ENCODE measurements at regions not wholly inside any gene's neighbourhood (a gene's known extent, or its start where the extent isn't known, plus 50 kb on each side); places are given as distances from the start of the nearest gene placed in this dataset.

DNA sequence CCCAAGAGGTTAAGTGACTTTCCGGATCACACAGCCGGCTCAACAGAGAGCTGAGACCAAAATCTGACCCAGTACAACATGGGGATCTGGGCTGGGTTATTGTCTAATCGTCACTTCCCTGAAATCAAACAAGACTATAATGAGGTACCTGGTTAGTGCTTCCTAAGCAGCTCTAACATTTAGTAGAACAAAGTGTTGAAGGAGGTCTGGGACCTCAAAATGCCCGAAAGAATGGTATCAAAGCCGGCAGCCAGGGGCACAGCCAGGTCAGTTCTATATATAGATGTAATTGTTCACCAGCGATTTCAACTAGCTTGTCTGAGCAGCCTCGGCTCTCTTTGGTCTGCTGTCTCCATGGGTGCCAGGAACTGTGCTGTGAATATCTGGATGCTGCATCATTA lies 245.5 kb upstream of the ECI2 start:
- TF ChIP-seq, protein P1, sequence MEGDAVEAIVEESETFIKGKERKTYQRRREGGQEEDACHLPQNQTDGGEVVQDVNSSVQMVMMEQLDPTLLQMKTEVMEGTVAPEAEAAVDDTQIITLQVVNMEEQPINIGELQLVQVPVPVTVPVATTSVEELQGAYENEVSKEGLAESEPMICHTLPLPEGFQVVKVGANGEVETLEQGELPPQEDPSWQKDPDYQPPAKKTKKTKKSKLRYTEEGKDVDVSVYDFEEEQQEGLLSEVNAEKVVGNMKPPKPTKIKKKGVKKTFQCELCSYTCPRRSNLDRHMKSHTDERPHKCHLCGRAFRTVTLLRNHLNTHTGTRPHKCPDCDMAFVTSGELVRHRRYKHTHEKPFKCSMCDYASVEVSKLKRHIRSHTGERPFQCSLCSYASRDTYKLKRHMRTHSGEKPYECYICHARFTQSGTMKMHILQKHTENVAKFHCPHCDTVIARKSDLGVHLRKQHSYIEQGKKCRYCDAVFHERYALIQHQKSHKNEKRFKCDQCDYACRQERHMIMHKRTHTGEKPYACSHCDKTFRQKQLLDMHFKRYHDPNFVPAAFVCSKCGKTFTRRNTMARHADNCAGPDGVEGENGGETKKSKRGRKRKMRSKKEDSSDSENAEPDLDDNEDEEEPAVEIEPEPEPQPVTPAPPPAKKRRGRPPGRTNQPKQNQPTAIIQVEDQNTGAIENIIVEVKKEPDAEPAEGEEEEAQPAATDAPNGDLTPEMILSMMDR (IDR thresholded peaks at IDR 0.05; ENCODE audit: low read depth, low read length, missing control alignments) = no peak
- no peak for DNase-seq (ENCODE audit: low read depth)
- no peak overlapping the region for H3K4me3 ChIP-seq (ENCODE audit: low read depth, low read length)

DNA sequence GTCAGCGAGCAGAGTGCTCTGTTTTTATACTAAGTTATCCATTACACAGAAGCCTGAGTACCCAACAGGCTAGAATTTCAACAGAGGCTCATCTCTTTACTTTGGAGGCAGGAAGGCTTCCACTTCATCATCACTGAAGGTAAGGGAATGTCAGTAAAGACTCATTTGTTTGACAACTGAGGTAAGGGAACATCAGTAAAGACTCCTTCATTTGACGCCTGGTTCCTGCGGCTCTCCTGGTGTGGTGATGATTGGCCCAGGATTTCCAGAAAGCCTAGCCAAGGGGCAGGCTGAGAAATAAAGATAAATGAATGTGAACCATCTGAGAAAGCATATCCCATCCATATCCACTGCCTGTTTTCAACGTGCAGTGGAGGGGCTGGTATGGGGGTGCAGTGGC lies 244.6 kb upstream of the ECI2 start:
- no peak overlapping the region for H3K4me3 ChIP-seq (ENCODE audit: low read depth, low read length)
- TF ChIP-seq, protein P1 (IDR thresholded peaks at IDR 0.05; ENCODE audit: low read depth, low read length, missing control alignments) = no peak
- no peak for DNase-seq (ENCODE audit: low read depth)

DNA sequence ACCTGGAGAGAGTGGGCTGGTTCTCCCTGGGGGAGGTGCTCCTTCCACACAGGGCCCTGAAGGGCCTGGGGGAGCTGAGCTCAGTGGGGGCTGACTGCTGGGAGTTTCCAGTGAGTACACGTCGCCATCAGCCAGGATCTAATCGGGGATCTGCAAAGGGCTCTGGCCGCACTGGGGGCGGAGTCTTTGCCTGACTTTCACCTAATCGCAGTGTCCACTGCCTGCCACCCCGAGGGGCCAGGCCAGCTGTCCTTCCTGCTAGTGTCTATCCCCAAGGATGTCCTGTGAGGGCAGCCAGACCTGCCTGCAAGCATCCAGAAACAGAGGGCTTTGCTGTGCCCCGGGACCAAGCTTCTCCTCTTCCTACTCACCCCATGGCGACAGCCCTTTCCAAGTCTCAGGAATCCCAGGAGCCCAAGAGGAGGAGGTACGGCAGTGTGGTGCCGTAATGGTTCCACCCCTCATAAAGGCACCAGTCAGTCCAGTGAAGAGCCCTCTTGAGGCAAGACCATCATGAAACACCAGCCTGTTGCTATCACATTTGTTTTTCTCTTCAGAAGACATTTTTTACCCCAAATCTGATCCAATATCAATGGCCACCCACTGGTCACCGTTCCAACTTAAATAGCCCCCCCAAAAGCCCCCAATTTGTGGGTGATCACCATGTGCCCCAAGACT lies 243.1 kb upstream of the ECI2 start:
- TF ChIP-seq, protein P1 (IDR thresholded peaks at IDR 0.05; ENCODE audit: low read depth, low read length, missing control alignments) = no peak
- no peak overlapping the region for H3K4me3 ChIP-seq (ENCODE audit: low read depth, low read length)
- DNase-seq (ENCODE audit: low read depth) = no peak

DNA sequence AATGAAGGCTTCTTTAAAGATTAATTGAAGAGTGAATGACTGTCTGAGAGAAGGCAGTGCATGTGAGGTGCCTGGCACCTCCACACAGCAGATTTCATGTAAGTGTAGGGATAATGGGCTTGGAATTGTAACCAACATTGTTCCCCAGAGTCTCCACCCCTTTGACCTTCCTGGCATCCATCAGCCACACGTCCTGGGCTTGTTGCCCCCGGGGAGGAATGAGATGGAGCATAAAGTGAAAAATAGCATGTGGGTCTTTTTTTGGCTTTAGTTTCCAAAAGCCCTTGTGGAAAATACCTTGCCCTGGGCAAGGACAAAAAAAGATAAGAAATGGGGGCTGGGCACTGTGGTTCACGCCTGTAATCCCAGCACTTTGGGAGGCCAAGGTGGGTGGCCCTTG lies 242.2 kb upstream of the ECI2 start:
- H3K4me3 ChIP-seq (ENCODE audit: low read depth, low read length) = no peak overlapping the region
- TF ChIP-seq, protein P1 (IDR thresholded peaks at IDR 0.05; ENCODE audit: low read depth, low read length, missing control alignments) = no peak
- DNase-seq (ENCODE audit: low read depth) = no peak

DNA sequence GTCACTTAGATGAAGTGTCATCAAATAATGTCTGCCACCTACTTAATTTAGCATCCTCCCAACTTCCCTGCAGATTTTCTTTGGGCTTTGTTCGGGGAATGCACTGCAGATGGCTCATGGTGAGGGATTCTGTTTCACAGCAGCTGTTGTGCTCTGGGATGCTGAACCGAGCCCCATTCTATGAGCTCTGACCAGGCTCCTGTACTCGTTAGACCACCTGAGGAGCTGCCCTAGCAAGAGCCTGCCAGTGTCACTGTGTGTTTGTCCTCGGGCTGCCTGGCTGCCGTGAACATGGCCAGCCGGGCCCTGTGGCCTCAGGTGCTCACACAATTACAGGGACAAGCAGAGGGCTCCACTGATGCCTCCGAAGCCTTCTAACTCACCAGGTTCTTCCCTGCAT lies 238.8 kb upstream of the ECI2 start:
- TF ChIP-seq, protein P1 (IDR thresholded peaks at IDR 0.05; ENCODE audit: low read depth, low read length, missing control alignments) = no peak
- DNase-seq (ENCODE audit: low read depth) = no peak
- no peak overlapping the region for H3K4me3 ChIP-seq (ENCODE audit: low read depth, low read length)

DNA sequence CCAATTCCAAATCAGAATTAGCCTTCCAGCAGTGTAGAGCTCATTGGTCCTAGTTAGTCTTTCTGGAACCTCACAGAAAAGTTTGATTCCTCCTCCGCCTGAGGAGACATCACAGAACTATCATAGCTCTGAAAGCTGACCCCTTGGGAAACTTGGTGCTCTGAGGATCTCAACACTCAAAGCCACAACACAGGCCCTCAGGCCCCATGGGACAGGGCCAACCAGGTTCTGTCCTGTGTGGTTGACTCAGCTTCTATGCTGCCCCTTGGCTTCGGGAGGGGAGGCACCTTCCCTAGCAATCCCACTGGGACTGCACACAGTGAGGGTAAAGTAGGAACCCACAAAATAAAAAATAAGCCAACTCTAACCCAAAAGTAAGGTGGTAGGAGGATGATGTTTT lies 237.5 kb upstream of the ECI2 start:
- DNase-seq (ENCODE audit: low read depth) = no peak
- TF ChIP-seq, protein P1 (IDR thresholded peaks at IDR 0.05; ENCODE audit: low read depth, low read length, missing control alignments) = no peak
- H3K4me3 ChIP-seq (ENCODE audit: low read depth, low read length) = no peak overlapping the region
